Endothelial cell of umbilical vein (primary cell): ENCODE measurements at regions not wholly inside any gene's neighbourhood (a gene's known extent, or its start where the extent isn't known, plus 50 kb on each side); places are given as distances from the start of the nearest gene placed in this dataset.

Source experiments
- BruUV-seq: library from RNA; stranded (reverse); fragments of 400-500 nt; replicated peaks from 2 replicates; lab custom pipeline; 2021; lab: Mats Ljungman, UMichigan
- CTCF ChIA-PET: fragments of 300-600, 350-600 bp; sonication (Branson Sonifier 250); formaldehyde crosslinking; loops from one replicate; lab custom pipeline; 2021; ENCODE audit warnings: antibody characterized with exemption, inconsistent platforms; lab: Charles Lee
- POLR2A ChIA-PET: fragments of 300-600, 350-600 bp; sonication (Branson Sonifier 250); formaldehyde crosslinking; loops from one replicate; lab custom pipeline; 2021; ENCODE audit warnings: antibody characterized with exemption, inconsistent platforms; lab: Charles Lee
- DNase-seq: peaks from one replicate; pipeline ENCODE4 v3.0.0-alpha.2; 2011; ENCODE audit warnings: low read depth, low spot score
- FAIRE-seq: peaks from 2 replicates; lab custom pipeline; 2011; peaks lifted over from hg19 to GRCh38; lab: Jason Lieb, UNC
- H2AFZ ChIP-seq: 2 replicates; pipeline ENCODE4 v1.6.0; 2012; ENCODE audit warnings: low read depth, low read length, control low read depth, inconsistent platforms
- H3K27ac ChIP-seq: 2 replicates; pipeline ENCODE4 v1.5.1; 2011; ENCODE audit warnings: low read depth, mild to moderate bottlenecking, control low read depth, low read length, moderate library complexity; ENCODE audit not compliant: insufficient read depth
- H3K27me3 ChIP-seq, 2 experiments: 2 replicates each; pipeline versions ENCODE4 v1.6.0 to v1.6.1; 2011; ENCODE audit warnings: low read length in 2 of 2, mixed read lengths in 1 of 2; ENCODE audit not compliant: control insufficient read depth in 2 of 2, insufficient read depth in 2 of 2
- H3K36me3 ChIP-seq, 2 experiments: 2 replicates in 1 of 2; 3 replicates in 1 of 2; pipeline ENCODE4 v1.5.1; 2011; ENCODE audit warnings: low read length in 2 of 2, mild to moderate bottlenecking in 1 of 2, moderate library complexity in 1 of 2; ENCODE audit not compliant: control insufficient read depth in 2 of 2, insufficient read depth in 2 of 2; ENCODE audit errors: extremely low read depth in 1 of 2
- H3K4me1 ChIP-seq: 3 replicates; pipeline ENCODE4 v1.5.1; 2011; ENCODE audit warnings: mild to moderate bottlenecking, low read length; ENCODE audit not compliant: control insufficient read depth, insufficient read depth; ENCODE audit errors: extremely low read depth
- H3K4me2 ChIP-seq: 2 replicates; pipeline ENCODE4 v1.6.1; 2011; ENCODE audit warnings: low read length, control low read depth, mixed read lengths; ENCODE audit not compliant: insufficient read depth
- H3K4me3 ChIP-seq, 3 experiments: fragments of 200-600 bp in 1 of 3; sonication (generic), shearing (Covaris generic) in 1 of 3; replicated peaks in 1 of 3; 2 replicates each; pipeline ENCODE4 v1.5.1; 2011 to 2016; ENCODE audit warnings: control low read depth in 3 of 3, low read length in 3 of 3, mild to moderate bottlenecking in 2 of 3, inconsistent platforms in 1 of 3, low read depth in 1 of 3, moderate library complexity in 1 of 3; ENCODE audit not compliant: insufficient read depth in 1 of 3
- H3K79me2 ChIP-seq: 2 replicates; pipeline ENCODE4 v1.6.0; 2012; ENCODE audit warnings: low read length, inconsistent platforms; ENCODE audit not compliant: control insufficient read depth, insufficient read depth
- H3K9ac ChIP-seq: replicated peaks from 2 replicates; pipeline ENCODE3; 2011; ENCODE audit warnings: low read length, control low read depth; ENCODE audit not compliant: insufficient read depth; ENCODE audit errors: extremely low read depth
- H3K9me1 ChIP-seq: replicated peaks from 3 replicates; pipeline ENCODE4 v1.6.0; 2011; ENCODE audit warnings: mild to moderate bottlenecking, low read length; ENCODE audit not compliant: control insufficient read depth, insufficient read depth; ENCODE audit errors: extremely low read depth
- H3K9me3 ChIP-seq: replicated peaks from 2 replicates; pipeline ENCODE4 v1.5.1; 2012; ENCODE audit warnings: low read length, inconsistent platforms; ENCODE audit not compliant: control insufficient read depth, insufficient read depth
- H4K20me1 ChIP-seq: replicated peaks from 2 replicates; pipeline ENCODE3; 2011; ENCODE audit warnings: mild to moderate bottlenecking, low read length; ENCODE audit not compliant: control insufficient read depth, insufficient read depth; ENCODE audit errors: extremely low read depth
- EZH2 ChIP-seq: IDR thresholded peaks from 2 replicates; pipeline ENCODE4 v1.6.1; 2012; ENCODE audit warnings: borderline replicate concordance, low read depth, mild to moderate bottlenecking, moderate library complexity, low read length, inconsistent platforms; ENCODE audit not compliant: severe bottlenecking
- FOS ChIP-seq: IDR thresholded peaks from 2 replicates; pipeline ENCODE4 v1.6.1; 2011; ENCODE audit warnings: mild to moderate bottlenecking, low read length, moderate library complexity, borderline replicate concordance; ENCODE audit not compliant: insufficient read depth
- GATA2 ChIP-seq: IDR thresholded peaks from 2 replicates; pipeline ENCODE4 v1.7.0; 2011; ENCODE audit warnings: low read depth, mild to moderate bottlenecking, moderate library complexity, mixed read lengths, low read length; ENCODE audit not compliant: insufficient read length, insufficient read depth
- JUN ChIP-seq: IDR thresholded peaks from 2 replicates; pipeline ENCODE4 v1.6.1; 2011; ENCODE audit warnings: borderline replicate concordance, low read depth; ENCODE audit not compliant: insufficient read length, insufficient read depth
- MYC ChIP-seq: IDR thresholded peaks from one replicate; pipeline ENCODE4 v1.6.1; 2011; ENCODE audit warnings: mild to moderate bottlenecking, low read depth, low read length
- POLR2A ChIP-seq: IDR thresholded peaks from 2 replicates; pipeline ENCODE4 v1.6.1; 2012; ENCODE audit warnings: low read depth, mild to moderate bottlenecking, control low read depth, low read length
- POLR2AphosphoS5 ChIP-seq: IDR thresholded peaks from 2 replicates; pipeline ENCODE4 v1.6.1; 2012; ENCODE audit warnings: low read depth, mild to moderate bottlenecking, control low read depth, low read length, moderate library complexity; ENCODE audit not compliant: insufficient read depth
- dilution Hi-C: fragments of 300-500 bp; cut with MboI; formaldehyde crosslinking; loops from one replicate; pipeline ENCODE4 v1.15.0; 2019; ENCODE audit warnings: low sequenced_read_pairs; ENCODE audit not compliant: extremely low pct_ligation_motif_present
- intact Hi-C: fragments of 100-400 bp; cut with micrococcal nuclease; formaldehyde crosslinking; loops from one replicate; pipeline ENCODE4 v1.10.0; 2022
- TF ChIP-seq, protein P1 (sequence below): IDR thresholded peaks from 2 replicates; pipeline ENCODE4 v1.6.1; 2011; ENCODE audit not compliant: insufficient read depth, insufficient read length
- TF ChIP-seq, protein P2 (sequence below), 2 donors: IDR thresholded peaks; 1 replicate in 1 of 2; 2 replicates in 1 of 2; pipeline ENCODE4 v1.5.1; 2011; ENCODE audit warnings: low read length in 2 of 2, mild to moderate bottlenecking in 2 of 2, moderate library complexity in 2 of 2, control low read depth in 1 of 2, inconsistent platforms in 1 of 2, low read depth in 1 of 2; ENCODE audit not compliant: insufficient read depth in 1 of 2; ENCODE audit errors: extremely low read depth in 1 of 2

DNA sequence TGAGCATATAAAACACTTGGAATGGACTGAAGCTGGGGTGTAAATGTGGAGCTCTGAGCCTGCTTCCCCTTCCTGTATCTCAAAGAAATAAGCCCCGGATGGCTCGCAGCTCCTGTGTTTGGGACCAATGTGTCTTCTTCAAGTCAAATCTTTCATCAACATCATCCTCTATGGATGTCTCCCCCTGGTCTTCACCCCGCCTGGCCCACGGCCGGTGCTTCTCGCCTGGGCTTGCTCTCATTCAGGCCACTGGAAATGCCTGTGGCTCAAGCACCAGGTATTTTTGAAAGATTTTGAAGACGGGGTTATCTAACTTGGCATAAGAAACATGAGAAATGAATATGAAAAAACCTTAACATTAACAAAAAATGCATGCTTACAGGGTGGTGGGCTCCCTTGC is 769.8 kb downstream of the BRD1 start:
- Histone ChIP-seq H3K79me2 (no peaks in the 10 kb centered on the region), H4K20me1 (no peaks in the 10 kb centered on the region), H3K27ac (no peak overlapping the region), H3K4me2 (no peak overlapping the region), H3K9ac (no peak overlapping the region), H3K4me3 (no peak overlapping the region), H3K4me1 (no peaks in the 10 kb centered on the region), H3K9me1 (no peaks in the 10 kb centered on the region), H3K36me3 (no peaks in the 10 kb centered on the region), H2AFZ (no peak overlapping the region), H3K9me3 (peaks cover 3% of the 10 kb centered on the region), H3K27me3 (no peaks in the 10 kb centered on the region)
- ChIA-PET POLR2A (no interaction called here), CTCF (no interaction called here)
- no TSS peak for BruUV-seq
- intact Hi-C loops, result no loop called here
- no peak for FAIRE-seq
- dilution Hi-C loops, result no loop called here
- TF ChIP-seq, protein P1, sequence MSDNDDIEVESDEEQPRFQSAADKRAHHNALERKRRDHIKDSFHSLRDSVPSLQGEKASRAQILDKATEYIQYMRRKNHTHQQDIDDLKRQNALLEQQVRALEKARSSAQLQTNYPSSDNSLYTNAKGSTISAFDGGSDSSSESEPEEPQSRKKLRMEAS, result no peak
- TF ChIP-seq GATA2 (no peak), MYC (no peak), EZH2 (no peak), POLR2AphosphoS5 (no peak), JUN (no peak), POLR2A (no peak), FOS (no peak)
- TF ChIP-seq, protein P2, sequence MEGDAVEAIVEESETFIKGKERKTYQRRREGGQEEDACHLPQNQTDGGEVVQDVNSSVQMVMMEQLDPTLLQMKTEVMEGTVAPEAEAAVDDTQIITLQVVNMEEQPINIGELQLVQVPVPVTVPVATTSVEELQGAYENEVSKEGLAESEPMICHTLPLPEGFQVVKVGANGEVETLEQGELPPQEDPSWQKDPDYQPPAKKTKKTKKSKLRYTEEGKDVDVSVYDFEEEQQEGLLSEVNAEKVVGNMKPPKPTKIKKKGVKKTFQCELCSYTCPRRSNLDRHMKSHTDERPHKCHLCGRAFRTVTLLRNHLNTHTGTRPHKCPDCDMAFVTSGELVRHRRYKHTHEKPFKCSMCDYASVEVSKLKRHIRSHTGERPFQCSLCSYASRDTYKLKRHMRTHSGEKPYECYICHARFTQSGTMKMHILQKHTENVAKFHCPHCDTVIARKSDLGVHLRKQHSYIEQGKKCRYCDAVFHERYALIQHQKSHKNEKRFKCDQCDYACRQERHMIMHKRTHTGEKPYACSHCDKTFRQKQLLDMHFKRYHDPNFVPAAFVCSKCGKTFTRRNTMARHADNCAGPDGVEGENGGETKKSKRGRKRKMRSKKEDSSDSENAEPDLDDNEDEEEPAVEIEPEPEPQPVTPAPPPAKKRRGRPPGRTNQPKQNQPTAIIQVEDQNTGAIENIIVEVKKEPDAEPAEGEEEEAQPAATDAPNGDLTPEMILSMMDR (IDR thresholded peaks at IDR 0.05; ENCODE audit: extremely low read depth in 1 of 2, insufficient read depth in 1 of 2, low read depth in 1 of 2, low read length in 2 of 2), result no peak
- no peak for DNase-seq
